ENCODE measurements at regions not wholly inside any gene's neighbourhood (a gene's known extent, or its start where the extent isn't known, plus 50 kb on each side); places are given as distances from the start of the nearest gene placed in this dataset.

- TF ChIP-seq ELF1 (CRISPR knock-in tag; IDR thresholded peaks at IDR 0.05) (no peak), ZNF766 (CRISPR knock-in tag; IDR thresholded peaks at IDR 0.05; ENCODE audit: borderline replicate concordance) (no peak), MZF1 (CRISPR knock-in tag; IDR thresholded peaks at IDR 0.05; ENCODE audit: borderline replicate concordance) (no peak), ZNF878 (CRISPR knock-in tag; IDR thresholded peaks at IDR 0.05) (no peak), NCOA5 (CRISPR knock-in tag; IDR thresholded peaks at IDR 0.05) (no peak), MTERF4 (CRISPR knock-in tag; IDR thresholded peaks at IDR 0.05) (no peak), NFYB (CRISPR knock-in tag; IDR thresholded peaks at IDR 0.05) (no peak), TFE3 (CRISPR knock-in tag; IDR thresholded peaks at IDR 0.05) (no peak), POLR2AphosphoS5 (IDR thresholded peaks at IDR 0.05; ENCODE audit: low read depth, low read length) (no peak), NR2C2 (CRISPR knock-in tag; IDR thresholded peaks at IDR 0.05; ENCODE audit: borderline replicate concordance) (no peak), ADNP (CRISPR knock-in tag; IDR thresholded peaks at IDR 0.05) (no peak), DPF2 (CRISPR knock-in tag; IDR thresholded peaks at IDR 0.05; ENCODE audit: borderline replicate concordance, low read depth) (no peak), TOPORS (CRISPR knock-in tag; IDR thresholded peaks at IDR 0.05) (no peak), PRPF4 (IDR thresholded peaks at IDR 0.05; ENCODE audit: low read depth, low read length, poor library complexity, severe bottlenecking) (no peak), PBX3 (CRISPR knock-in tag; IDR thresholded peaks at IDR 0.05; ENCODE audit: borderline replicate concordance) (no peak)
- Histone ChIP-seq H3K79me2 (ENCODE audit: insufficient read depth, low read length) (no peaks in the 10 kb centered on the region), H3K4me1 (ENCODE audit: insufficient read depth, low read length) (no peaks in the 10 kb centered on the region), H3K9me3 (ENCODE audit: low read length) (no peaks in the 10 kb centered on the region), H3K36me3 (replicated peaks in 1 of 2; ENCODE audit: control insufficient read depth in 1 of 2, insufficient read depth in 2 of 2, low read length in 2 of 2) (no peaks in the 10 kb centered on the region), H2AFZ (ENCODE audit: low read length) (no peak overlapping the region), H3K27ac (ENCODE audit: extremely low read length, insufficient read depth, low read length) (no peak overlapping the region), H3K27me3 (ENCODE audit: control insufficient read depth in 1 of 2, insufficient read depth in 2 of 2, low read length in 2 of 2) (no peaks in the 10 kb centered on the region), H3K4me3 (replicated peaks in 1 of 3; ENCODE audit: insufficient read depth in 1 of 3, low read depth in 2 of 3, low read length in 3 of 3) (no peak overlapping the region), H3K9ac (ENCODE audit: insufficient read depth, low read depth, low read length) (no peak overlapping the region), H3K4me2 (ENCODE audit: low read depth, low read length) (no peak overlapping the region), H4K20me1 (ENCODE audit: insufficient read depth, low read length) (no peaks in the 10 kb centered on the region)
- ChIA-PET POLR2A (no interaction called here), CTCF (ENCODE audit: low intra/inter-chr PET ratio, low total read pairs) (no interaction called here)
- DNase-seq (ENCODE audit: low spot score) (no peak), ATAC-seq (no peak), FAIRE-seq (no peak)
- WGBS (ENCODE audit: low lambda C conversion rate) = 43% methylated on average over 4 of the region's 4 CpGs
- in situ Hi-C loops (cut with HindIII; ENCODE audit: extremely low pct_ligation_motif_present, low pct_unique_long_range_greater_than_20kb) = no loop called here
- intact Hi-C loops (cut with micrococcal nuclease; ENCODE audit: unreplicated experiment) = no loop called here
- no TSS peak for BruUV-seq (replicated peaks)
These were observed 368.4 kb upstream of the MTNR1B start for GRCh38 chr11:92601048-92601447.
